ENCODE measurements at regions not wholly inside any gene's neighbourhood (a gene's known extent, or its start where the extent isn't known, plus 50 kb on each side); places are given as distances from the start of the nearest gene placed in this dataset.
A peak's percentile ranks its signal among the peaks of the same experiment; 100 is the strongest.

GRCh38 chr4:167622481-167623240, 388.4 kb upstream of the SPOCK3 start:
- Mint-ChIP-seq H3K9me3 (no peaks in the 10 kb centered on the region), H3K36me3 (ENCODE audit: low read depth) (no peaks in the 10 kb centered on the region), H3K27me3 (ENCODE audit: low read depth) (no peaks in the 10 kb centered on the region), H3K27ac (no peak overlapping the region), H3K4me1 (ENCODE audit: low read depth) (no peaks in the 10 kb centered on the region), H3K4me3 (ENCODE audit: low read depth) (no peak overlapping the region)
- peak; percentile 11 for DNase-seq (ENCODE audit: low spot score)
- intact Hi-C loops (cut with micrococcal nuclease): loop anchor here (1.0 kb wide), 1 partner anchor 601 kb away; no protein-coding TSS in a partner anchor

- no peak for DNase-seq (ENCODE audit: low spot score)
- no peak overlapping the region for H3K27ac Mint-ChIP-seq
- no peaks in the 10 kb centered on the region for H3K27me3 Mint-ChIP-seq (ENCODE audit: low read depth)
- no peaks in the 10 kb centered on the region for H3K9me3 Mint-ChIP-seq
- no peaks in the 10 kb centered on the region for H3K36me3 Mint-ChIP-seq (ENCODE audit: low read depth)
- H3K4me1 Mint-ChIP-seq (ENCODE audit: low read depth): no peaks in the 10 kb centered on the region
- intact Hi-C loops (cut with micrococcal nuclease): no loop called here
- no peak overlapping the region for H3K4me3 Mint-ChIP-seq (ENCODE audit: low read depth)
Observed at GRCh38 chr4:167623241-167623572, 388.9 kb upstream of the SPOCK3 start.

- H3K9me3 Mint-ChIP-seq: peaks cover 10% of the 10 kb centered on the region
- intact Hi-C loops (cut with micrococcal nuclease): no loop called here
- no peak overlapping the region for H3K4me3 Mint-ChIP-seq (ENCODE audit: low read depth)
- no peak for DNase-seq (ENCODE audit: low spot score)
- no peak overlapping the region for H3K27ac Mint-ChIP-seq
- H3K36me3 Mint-ChIP-seq (ENCODE audit: low read depth): no peaks in the 10 kb centered on the region
- H3K4me1 Mint-ChIP-seq (ENCODE audit: low read depth): no peaks in the 10 kb centered on the region
- H3K27me3 Mint-ChIP-seq (ENCODE audit: low read depth): no peaks in the 10 kb centered on the region
Observed at GRCh38 chr4:167629272-167629671, 395.0 kb upstream of the SPOCK3 start.

DNA sequence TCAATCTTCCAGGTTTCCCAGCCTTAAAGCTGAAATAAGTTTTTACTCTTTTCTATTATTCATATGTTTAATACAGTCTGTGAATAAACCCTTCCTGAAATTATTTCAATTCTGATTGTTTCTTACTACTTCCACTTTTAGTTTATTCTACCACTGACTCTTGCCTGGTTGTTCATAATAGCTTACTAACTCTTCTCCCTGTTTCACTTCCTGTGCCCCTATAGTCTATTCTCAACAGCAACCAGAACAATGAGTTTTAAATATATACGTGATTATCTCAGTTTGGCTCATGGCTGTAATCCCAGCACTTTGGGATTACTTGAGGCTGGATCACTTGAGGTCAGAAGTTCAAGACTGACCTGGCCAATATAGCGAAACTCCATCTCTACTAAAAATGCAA, 408.0 kb upstream of the SPOCK3 start:
- H3K4me1 Mint-ChIP-seq (ENCODE audit: low read depth): no peaks in the 10 kb centered on the region
- no peak for DNase-seq (ENCODE audit: low spot score)
- H3K4me3 Mint-ChIP-seq (ENCODE audit: low read depth): no peak overlapping the region
- no peaks in the 10 kb centered on the region for H3K27me3 Mint-ChIP-seq (ENCODE audit: low read depth)
- H3K27ac Mint-ChIP-seq: no peak overlapping the region
- H3K9me3 Mint-ChIP-seq: no peaks in the 10 kb centered on the region
- no peaks in the 10 kb centered on the region for H3K36me3 Mint-ChIP-seq (ENCODE audit: low read depth)
- intact Hi-C loops (cut with micrococcal nuclease): no loop called here

GRCh38 chr4:167645358-167645757, 411.1 kb upstream of the SPOCK3 start:
- Mint-ChIP-seq H3K4me1 (ENCODE audit: low read depth) (no peaks in the 10 kb centered on the region), H3K9me3 (no peaks in the 10 kb centered on the region), H3K36me3 (ENCODE audit: low read depth) (no peaks in the 10 kb centered on the region), H3K4me3 (ENCODE audit: low read depth) (no peak overlapping the region), H3K27ac (no peak overlapping the region), H3K27me3 (ENCODE audit: low read depth) (no peaks in the 10 kb centered on the region)
- DNase-seq (ENCODE audit: low spot score): no peak
- intact Hi-C loops (cut with micrococcal nuclease): no loop called here

DNA sequence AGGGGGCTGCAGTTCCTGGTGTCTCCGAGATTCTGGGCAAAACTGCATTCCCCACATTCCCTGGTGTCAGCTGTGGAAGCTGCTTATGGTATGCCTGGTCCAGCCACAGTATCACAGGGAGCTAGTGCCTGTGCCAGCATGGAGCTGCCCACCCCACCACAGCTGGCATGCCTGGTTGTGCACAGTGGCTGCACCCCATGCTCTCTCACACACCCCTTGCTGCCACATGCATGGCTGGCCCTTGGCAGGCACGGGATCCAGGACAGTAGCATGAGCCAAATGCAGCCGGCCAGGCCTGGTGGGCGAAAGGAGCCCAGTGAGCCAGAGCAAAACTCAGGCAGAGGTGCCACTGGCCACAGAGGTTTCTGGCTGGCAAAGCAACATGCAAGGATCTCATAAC, 418.0 kb upstream of the SPOCK3 start:
- peaks cover 8% of the 10 kb centered on the region for H3K9me3 Mint-ChIP-seq
- no peak for DNase-seq (ENCODE audit: low spot score)
- no peak overlapping the region for H3K4me3 Mint-ChIP-seq (ENCODE audit: low read depth)
- no peak overlapping the region for H3K27ac Mint-ChIP-seq
- H3K36me3 Mint-ChIP-seq (ENCODE audit: low read depth): no peaks in the 10 kb centered on the region
- H3K27me3 Mint-ChIP-seq (ENCODE audit: low read depth): no peaks in the 10 kb centered on the region
- H3K4me1 Mint-ChIP-seq (ENCODE audit: low read depth): no peaks in the 10 kb centered on the region
- intact Hi-C loops (cut with micrococcal nuclease): no loop called here

- H3K36me3 Mint-ChIP-seq (ENCODE audit: low read depth): no peaks in the 10 kb centered on the region
- H3K4me1 Mint-ChIP-seq (ENCODE audit: low read depth): no peaks in the 10 kb centered on the region
- H3K27me3 Mint-ChIP-seq (ENCODE audit: low read depth): no peaks in the 10 kb centered on the region
- DNase-seq (ENCODE audit: low spot score): no peak
- H3K27ac Mint-ChIP-seq: no peak overlapping the region
- no peaks in the 10 kb centered on the region for H3K9me3 Mint-ChIP-seq
- no peak overlapping the region for H3K4me3 Mint-ChIP-seq (ENCODE audit: low read depth)
- intact Hi-C loops (cut with micrococcal nuclease): no loop called here
Observed at GRCh38 chr4:167688660-167689142, 403.6 kb upstream of the ANXA10 start.

- Mint-ChIP-seq H3K27me3 (ENCODE audit: low read depth) (no peaks in the 10 kb centered on the region), H3K27ac (no peak overlapping the region), H3K4me1 (ENCODE audit: low read depth) (no peaks in the 10 kb centered on the region), H3K36me3 (ENCODE audit: low read depth) (no peaks in the 10 kb centered on the region), H3K4me3 (ENCODE audit: low read depth) (no peak overlapping the region), H3K9me3 (peaks cover 1% of the 10 kb centered on the region)
- intact Hi-C loops (cut with micrococcal nuclease): no loop called here
- no peak for DNase-seq (ENCODE audit: low spot score)
Observed at GRCh38 chr4:167702391-167702790, 389.9 kb upstream of the ANXA10 start.

GRCh38 chr4:167711517-167711916, 380.8 kb upstream of the ANXA10 start:
- no peak overlapping the region for H3K27ac Mint-ChIP-seq
- no peak for DNase-seq (ENCODE audit: low spot score)
- intact Hi-C loops (cut with micrococcal nuclease): no loop called here
- no peaks in the 10 kb centered on the region for H3K36me3 Mint-ChIP-seq (ENCODE audit: low read depth)
- no peak overlapping the region for H3K4me3 Mint-ChIP-seq (ENCODE audit: low read depth)
- H3K4me1 Mint-ChIP-seq (ENCODE audit: low read depth): no peaks in the 10 kb centered on the region
- peaks cover 8% of the 10 kb centered on the region for H3K9me3 Mint-ChIP-seq
- no peaks in the 10 kb centered on the region for H3K27me3 Mint-ChIP-seq (ENCODE audit: low read depth)

- Mint-ChIP-seq H3K4me3 (ENCODE audit: low read depth) (no peak overlapping the region), H3K9me3 (peaks cover 5% of the 10 kb centered on the region), H3K36me3 (ENCODE audit: low read depth) (no peaks in the 10 kb centered on the region), H3K4me1 (ENCODE audit: low read depth) (no peaks in the 10 kb centered on the region), H3K27me3 (ENCODE audit: low read depth) (no peaks in the 10 kb centered on the region), H3K27ac (no peak overlapping the region)
- no peak for DNase-seq (ENCODE audit: low spot score)
- intact Hi-C loops (cut with micrococcal nuclease): no loop called here
Observed at GRCh38 chr4:167713756-167714155, 378.6 kb upstream of the ANXA10 start.

DNA sequence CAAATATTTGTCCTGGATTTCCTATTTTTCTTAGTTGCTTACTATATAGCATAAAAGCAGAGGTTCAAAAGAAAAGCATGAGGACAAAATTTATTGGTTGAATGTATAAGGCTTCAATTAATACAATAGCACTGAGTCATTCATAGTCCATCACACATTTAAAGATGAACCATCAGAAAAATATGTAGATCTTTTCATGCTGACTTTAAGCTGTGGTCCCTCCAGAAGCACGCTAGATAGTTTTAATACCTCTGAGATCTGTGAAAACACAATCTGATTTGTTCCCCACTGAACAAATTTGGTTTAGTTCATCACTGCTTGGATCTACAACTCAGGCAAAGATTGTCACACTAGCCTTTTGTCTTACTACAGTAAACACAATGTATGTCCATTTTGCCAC, 377.2 kb upstream of the ANXA10 start:
- intact Hi-C loops (cut with micrococcal nuclease): no loop called here
- no peak for DNase-seq (ENCODE audit: low spot score)
- Mint-ChIP-seq H3K4me1 (ENCODE audit: low read depth) (no peaks in the 10 kb centered on the region), H3K9me3 (peaks cover 8% of the 10 kb centered on the region), H3K4me3 (ENCODE audit: low read depth) (no peak overlapping the region), H3K27ac (no peak overlapping the region), H3K36me3 (ENCODE audit: low read depth) (no peaks in the 10 kb centered on the region), H3K27me3 (ENCODE audit: low read depth) (no peaks in the 10 kb centered on the region)

DNA sequence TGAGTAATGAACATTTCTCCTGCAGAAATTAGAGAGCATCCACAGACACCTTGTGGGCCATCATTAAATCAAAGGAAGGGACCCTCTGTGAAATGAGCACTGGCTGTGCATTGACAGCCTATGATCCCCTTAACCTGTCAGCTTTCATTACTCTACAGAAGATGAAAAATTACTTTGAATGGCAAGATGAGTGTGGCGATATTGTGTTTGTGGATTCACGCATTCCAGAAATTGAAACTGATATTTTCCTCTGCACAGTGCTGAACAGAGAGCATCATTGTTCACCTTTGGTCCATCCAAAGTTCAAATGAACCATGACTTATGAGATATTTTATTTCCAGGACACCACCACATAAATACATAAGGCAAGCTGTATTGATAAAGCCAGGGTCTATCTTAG, 374.8 kb upstream of the ANXA10 start:
- DNase-seq (ENCODE audit: low spot score): no peak
- H3K36me3 Mint-ChIP-seq (ENCODE audit: low read depth): no peaks in the 10 kb centered on the region
- H3K27ac Mint-ChIP-seq: no peak overlapping the region
- H3K9me3 Mint-ChIP-seq: peaks cover 4% of the 10 kb centered on the region
- intact Hi-C loops (cut with micrococcal nuclease): no loop called here
- no peaks in the 10 kb centered on the region for H3K4me1 Mint-ChIP-seq (ENCODE audit: low read depth)
- no peaks in the 10 kb centered on the region for H3K27me3 Mint-ChIP-seq (ENCODE audit: low read depth)
- no peak overlapping the region for H3K4me3 Mint-ChIP-seq (ENCODE audit: low read depth)

DNA sequence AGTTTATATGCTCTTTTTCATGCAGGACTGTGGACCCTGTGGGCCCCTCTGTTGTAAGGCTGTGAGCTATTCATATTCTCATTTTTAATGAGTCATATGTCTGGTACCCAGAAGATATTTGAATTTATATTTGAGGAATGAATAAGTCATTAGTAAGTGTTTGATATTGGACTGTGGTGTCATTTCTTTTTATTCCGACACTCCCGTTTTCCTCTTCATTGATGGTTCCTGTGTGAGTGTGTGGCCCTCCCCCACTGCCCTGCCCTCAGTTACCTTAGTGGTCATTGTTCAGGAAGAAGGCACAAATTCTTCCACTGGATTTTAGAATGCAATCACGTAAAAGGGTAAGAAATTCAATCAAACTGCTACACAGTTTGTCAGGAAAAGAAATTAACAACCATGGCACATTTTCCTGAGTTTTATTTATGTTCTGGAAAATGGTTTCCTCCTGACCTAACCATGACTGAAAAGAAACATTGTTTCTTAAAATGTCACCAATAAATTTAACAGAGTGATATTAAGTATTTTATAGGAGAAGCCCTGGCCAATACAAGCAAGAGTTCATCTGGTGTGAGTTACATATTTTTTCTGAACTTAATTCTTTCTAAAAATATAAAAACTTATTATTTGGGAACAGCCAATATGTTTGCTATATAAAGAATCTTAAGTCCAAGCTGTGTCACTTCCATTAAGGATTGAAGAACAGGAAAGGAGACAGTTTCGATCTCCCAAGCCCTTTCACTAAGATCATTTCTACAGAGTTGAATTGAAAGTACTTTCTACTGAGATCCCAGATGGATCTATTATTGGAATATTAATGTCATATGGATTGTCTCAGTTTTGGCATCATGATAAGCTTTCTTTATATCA, 370.5 kb upstream of the ANXA10 start:
- Mint-ChIP-seq H3K27ac (no peak overlapping the region), H3K4me3 (ENCODE audit: low read depth) (no peak overlapping the region), H3K36me3 (ENCODE audit: low read depth) (no peaks in the 10 kb centered on the region), H3K4me1 (ENCODE audit: low read depth) (no peaks in the 10 kb centered on the region), H3K27me3 (ENCODE audit: low read depth) (no peaks in the 10 kb centered on the region), H3K9me3 (peaks cover 22% of the 10 kb centered on the region)
- no peak for DNase-seq (ENCODE audit: low spot score)
- intact Hi-C loops (cut with micrococcal nuclease): no loop called here
